ENCODE measurements at regions not wholly inside any gene's neighbourhood (a gene's known extent, or its start where the extent isn't known, plus 50 kb on each side); places are given as distances from the start of the nearest gene placed in this dataset.

- TF ChIP-seq, protein P1, sequence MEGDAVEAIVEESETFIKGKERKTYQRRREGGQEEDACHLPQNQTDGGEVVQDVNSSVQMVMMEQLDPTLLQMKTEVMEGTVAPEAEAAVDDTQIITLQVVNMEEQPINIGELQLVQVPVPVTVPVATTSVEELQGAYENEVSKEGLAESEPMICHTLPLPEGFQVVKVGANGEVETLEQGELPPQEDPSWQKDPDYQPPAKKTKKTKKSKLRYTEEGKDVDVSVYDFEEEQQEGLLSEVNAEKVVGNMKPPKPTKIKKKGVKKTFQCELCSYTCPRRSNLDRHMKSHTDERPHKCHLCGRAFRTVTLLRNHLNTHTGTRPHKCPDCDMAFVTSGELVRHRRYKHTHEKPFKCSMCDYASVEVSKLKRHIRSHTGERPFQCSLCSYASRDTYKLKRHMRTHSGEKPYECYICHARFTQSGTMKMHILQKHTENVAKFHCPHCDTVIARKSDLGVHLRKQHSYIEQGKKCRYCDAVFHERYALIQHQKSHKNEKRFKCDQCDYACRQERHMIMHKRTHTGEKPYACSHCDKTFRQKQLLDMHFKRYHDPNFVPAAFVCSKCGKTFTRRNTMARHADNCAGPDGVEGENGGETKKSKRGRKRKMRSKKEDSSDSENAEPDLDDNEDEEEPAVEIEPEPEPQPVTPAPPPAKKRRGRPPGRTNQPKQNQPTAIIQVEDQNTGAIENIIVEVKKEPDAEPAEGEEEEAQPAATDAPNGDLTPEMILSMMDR (IDR thresholded peaks at IDR 0.05) = no peak
- Histone ChIP-seq H3K4me3 (no peak overlapping the region), H3K27ac (no peak overlapping the region)
- DNase-seq (ENCODE audit: low spot score) = no peak
Measured at GRCh38 chr12:93107514-93108312, 178.6 kb upstream of the EEA1 start.

DNA sequence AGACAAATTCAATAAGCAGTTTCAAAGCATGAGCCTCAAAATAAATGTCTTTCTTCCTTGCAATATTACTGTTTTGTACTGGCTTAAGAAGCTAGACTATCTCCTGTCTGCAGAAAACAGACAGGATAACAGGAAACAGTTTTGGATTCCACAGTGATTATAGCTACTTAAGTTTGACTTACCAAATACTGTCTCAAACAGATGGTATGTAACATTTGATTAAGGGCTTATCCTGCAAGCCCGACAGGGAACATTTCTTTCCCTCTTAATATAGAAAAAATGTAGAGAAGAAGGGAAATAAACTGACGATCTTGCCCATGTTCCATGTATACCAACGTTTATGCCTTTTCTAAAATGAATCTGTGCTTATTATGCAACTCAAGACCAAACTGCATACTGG lies 179.9 kb upstream of the EEA1 start:
- TF ChIP-seq, protein P1 (IDR thresholded peaks at IDR 0.05) = no peak
- no peak overlapping the region for H3K27ac ChIP-seq
- no peak for DNase-seq (ENCODE audit: low spot score)
- no peak overlapping the region for H3K4me3 ChIP-seq

DNA sequence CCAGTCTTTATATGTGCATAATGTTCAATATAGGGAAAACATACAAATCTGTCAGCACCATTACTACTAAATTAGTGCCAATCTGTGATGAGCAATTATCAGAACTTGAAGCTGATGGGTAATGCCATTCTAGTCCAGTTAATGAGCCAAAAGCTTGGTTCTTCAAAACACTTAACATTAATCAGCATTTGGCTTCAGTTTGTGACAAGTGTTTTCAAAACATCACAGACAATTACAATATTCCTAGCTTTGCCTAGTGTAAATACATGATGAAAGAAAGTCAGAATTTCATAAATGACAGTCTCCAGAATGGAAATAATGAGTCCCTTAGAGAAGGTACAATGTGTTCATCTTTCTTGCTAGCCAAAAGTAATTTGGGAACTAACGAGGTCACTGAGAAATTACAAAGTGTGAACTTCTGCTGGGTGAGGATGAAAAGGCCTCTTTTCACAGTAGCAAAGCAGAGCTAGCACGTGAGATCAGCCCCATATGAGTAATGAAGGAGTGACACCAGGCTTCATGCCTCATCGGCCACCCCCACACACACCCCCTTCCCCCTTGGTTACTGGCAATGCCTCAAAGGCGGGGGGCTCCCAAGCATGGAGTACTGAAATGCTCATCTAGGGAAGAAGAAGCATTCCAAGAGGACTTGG lies 180.6 kb upstream of the EEA1 start:
- TF ChIP-seq, protein P1 (IDR thresholded peaks at IDR 0.05) = no peak
- H3K27ac ChIP-seq = no peak overlapping the region
- no peak for DNase-seq (ENCODE audit: low spot score)
- H3K4me3 ChIP-seq = no peak overlapping the region

DNA sequence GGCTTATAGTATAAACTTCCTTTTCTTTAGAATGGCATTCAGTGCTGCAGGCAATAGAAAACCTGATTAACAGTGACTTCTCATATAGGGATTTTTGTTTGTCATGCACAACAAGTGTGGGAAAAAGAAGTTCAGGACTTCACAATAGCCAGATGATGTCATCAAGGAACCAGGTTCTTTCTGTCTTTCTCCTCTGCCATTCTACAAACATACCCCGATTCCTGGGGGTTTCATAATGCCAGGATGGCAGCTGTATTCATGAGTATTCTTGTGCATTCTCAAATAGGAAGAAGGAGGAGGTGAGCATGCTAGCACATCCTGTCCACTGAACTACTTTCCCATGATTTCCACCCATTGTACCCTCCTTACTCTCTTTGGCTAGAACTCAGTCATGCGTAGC lies 182.7 kb upstream of the EEA1 start:
- no peak for DNase-seq (ENCODE audit: low spot score)
- Histone ChIP-seq H3K27ac (no peak overlapping the region), H3K4me3 (no peak overlapping the region)
- TF ChIP-seq, protein P1 (IDR thresholded peaks at IDR 0.05) = no peak

DNA sequence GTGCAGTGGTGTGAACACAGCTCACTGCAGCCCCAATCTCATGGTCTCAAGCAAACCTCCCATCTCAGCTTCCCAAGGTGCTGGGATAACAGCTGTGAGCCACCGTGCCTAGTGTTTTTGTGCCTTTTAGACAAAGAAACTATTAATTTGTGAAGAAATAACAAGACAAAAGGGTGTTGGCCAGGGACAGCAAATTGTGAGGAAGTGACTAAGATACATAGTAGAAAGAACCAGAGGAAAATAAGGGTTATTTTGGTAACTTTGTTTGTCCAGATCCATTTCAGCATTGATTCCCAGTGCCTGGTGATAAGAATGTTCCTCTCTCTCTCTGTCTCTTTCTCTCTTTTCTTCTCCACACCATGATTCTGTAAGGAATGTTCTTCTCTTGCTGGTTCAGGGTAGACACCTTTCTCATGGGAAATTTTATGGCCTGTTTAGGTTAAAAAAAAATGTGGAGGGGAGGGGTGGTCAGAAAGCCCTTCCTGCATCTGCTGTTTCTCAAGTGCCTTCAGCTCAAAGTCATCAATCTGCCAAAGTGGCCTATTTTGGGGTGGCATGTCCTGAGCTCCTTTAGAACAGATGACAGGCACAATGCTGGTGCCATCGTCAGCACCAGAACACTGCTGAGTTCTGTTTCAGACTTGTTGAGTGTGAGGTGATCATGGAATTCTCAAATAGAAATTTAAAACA lies 184.4 kb upstream of the EEA1 start:
- H3K4me3 ChIP-seq = no peak overlapping the region
- no peak for DNase-seq (ENCODE audit: low spot score)
- peak overlapping the region; percentile 48 to 52 for H3K27ac ChIP-seq
- TF ChIP-seq, protein P1 (IDR thresholded peaks at IDR 0.05) = no peak

GRCh38 chr12:93115198-93115601 lies 186.1 kb upstream of the EEA1 start:
- H3K4me3 ChIP-seq = peak overlapping the region; percentile 5
- no peak for DNase-seq (ENCODE audit: low spot score)
- TF ChIP-seq, protein P1 (IDR thresholded peaks at IDR 0.05) = no peak
- peak overlapping the region; percentile 62 for H3K27ac ChIP-seq
